ENCODE measurements at regions not wholly inside any gene's neighbourhood (a gene's known extent, or its start where the extent isn't known, plus 50 kb on each side); places are given as distances from the start of the nearest gene placed in this dataset.

DNA sequence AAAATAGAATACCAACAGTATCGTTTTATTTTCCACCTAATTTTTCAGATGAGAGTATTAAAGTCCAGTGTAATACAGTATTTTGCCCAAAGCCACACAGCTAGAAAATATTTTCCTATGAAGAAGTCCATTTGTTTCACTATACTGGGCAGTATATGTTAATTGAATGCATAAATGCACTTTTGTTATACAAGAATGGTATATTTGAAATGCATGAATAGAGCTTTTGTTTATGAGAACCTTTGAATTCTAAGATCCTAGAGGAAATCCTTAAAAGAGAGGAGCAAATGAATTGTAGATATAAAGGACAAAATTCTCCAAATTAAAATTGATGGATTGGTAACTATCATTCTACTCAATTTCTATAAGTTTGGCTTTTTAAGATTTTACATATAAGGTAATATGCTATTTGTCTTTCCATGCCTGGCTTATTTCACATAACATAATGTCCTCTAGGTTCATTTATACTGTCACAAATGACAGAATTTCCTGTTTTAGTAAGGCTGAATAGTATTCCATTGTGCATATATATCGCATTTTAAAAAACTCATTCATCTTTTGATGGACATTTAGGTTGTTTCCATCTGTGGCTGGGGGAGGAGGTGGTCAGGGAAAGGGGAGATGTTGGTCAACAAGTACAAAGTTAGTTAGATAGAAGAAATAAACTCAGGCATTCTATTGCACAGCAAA, 136.6 kb upstream of the DCN start:
- Histone ChIP-seq H3K4me1 (ENCODE audit: insufficient read depth, low read length) (no peaks in the 10 kb centered on the region), H3K36me3 (ENCODE audit: insufficient read depth, low read length) (no peaks in the 10 kb centered on the region), H3K4me3 (ENCODE audit: low read length in 2 of 2) (no peak overlapping the region), H3K9me3 (ENCODE audit: control insufficient read depth in 1 of 2, low read length in 2 of 2) (no peaks in the 10 kb centered on the region), H3K27ac (ENCODE audit: low read depth, low read length) (no peak overlapping the region), H3K27me3 (ENCODE audit: insufficient read depth, low read length) (no peaks in the 10 kb centered on the region)
- no peaks in the 10 kb centered on the region for H3K36me3 Mint-ChIP-seq
- no peak overlapping the region for H3K4me3 Mint-ChIP-seq
- peaks cover 0 to 4% (median 0%) of the 10 kb centered on the region in 8 donors for H3K9me3 Mint-ChIP-seq
- no peak overlapping the region for H3K27ac Mint-ChIP-seq
- peaks cover 0 to 2% (median 0%) of the 10 kb centered on the region in 4 donors for H3K4me1 Mint-ChIP-seq
- no peak for DNase-seq
- intact Hi-C loops (cut with micrococcal nuclease) = no loop called here
- POLR2A ChIA-PET (ENCODE audit: partially characterized antibody) = no interaction called here
- CTCF ChIA-PET (ENCODE audit: partially characterized antibody) = interaction anchor here (1.2 kb wide), 1 partner anchor 9 kb away, joined by 5 read pairs; no protein-coding TSS in a partner anchor
- H3K27me3 Mint-ChIP-seq = peaks cover 3 to 7% of the 10 kb centered on the region in 2 donors

DNA sequence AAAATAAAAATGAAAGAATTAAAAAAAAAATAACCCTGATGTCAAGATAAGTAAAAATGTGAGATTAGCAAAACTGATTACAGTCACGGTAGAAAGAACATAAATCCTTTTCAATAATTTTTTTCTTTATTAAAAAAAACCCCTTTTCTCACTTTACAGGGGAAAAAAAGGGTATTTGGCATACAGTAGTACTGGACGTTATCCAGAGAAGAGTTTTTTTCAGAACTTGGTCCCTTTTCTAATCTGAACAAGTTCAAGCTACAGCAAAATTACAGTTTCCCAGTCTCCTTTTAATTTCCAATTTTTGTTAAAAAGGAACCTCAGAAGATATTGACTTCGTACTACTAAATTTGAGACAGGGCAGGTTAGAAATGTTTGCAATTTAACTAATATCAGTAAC, 134.7 kb upstream of the DCN start:
- no peaks in the 10 kb centered on the region for H3K4me1 ChIP-seq (ENCODE audit: insufficient read depth, low read length)
- CTCF ChIA-PET (ENCODE audit: partially characterized antibody) = no interaction called here
- H3K36me3 Mint-ChIP-seq = no peaks in the 10 kb centered on the region
- H3K9me3 ChIP-seq (ENCODE audit: control insufficient read depth in 1 of 2, low read length in 2 of 2) = no peaks in the 10 kb centered on the region
- H3K4me3 Mint-ChIP-seq = no peak overlapping the region
- no peak overlapping the region for H3K27ac Mint-ChIP-seq
- no peak overlapping the region for H3K27ac ChIP-seq (ENCODE audit: low read depth, low read length)
- POLR2A ChIA-PET (ENCODE audit: partially characterized antibody) = no interaction called here
- H3K36me3 ChIP-seq (ENCODE audit: insufficient read depth, low read length) = no peaks in the 10 kb centered on the region
- no peaks in the 10 kb centered on the region for H3K27me3 ChIP-seq (ENCODE audit: insufficient read depth, low read length)
- H3K4me1 Mint-ChIP-seq = no peaks in the 10 kb centered on the region
- peaks cover 6 to 7% of the 10 kb centered on the region in 2 donors for H3K27me3 Mint-ChIP-seq
- intact Hi-C loops (cut with micrococcal nuclease) = no loop called here
- DNase-seq = no peak
- H3K4me3 ChIP-seq (ENCODE audit: low read length in 2 of 2) = no peak overlapping the region
- peaks cover 0 to 4% (median under 1%) of the 10 kb centered on the region in 8 donors for H3K9me3 Mint-ChIP-seq

DNA sequence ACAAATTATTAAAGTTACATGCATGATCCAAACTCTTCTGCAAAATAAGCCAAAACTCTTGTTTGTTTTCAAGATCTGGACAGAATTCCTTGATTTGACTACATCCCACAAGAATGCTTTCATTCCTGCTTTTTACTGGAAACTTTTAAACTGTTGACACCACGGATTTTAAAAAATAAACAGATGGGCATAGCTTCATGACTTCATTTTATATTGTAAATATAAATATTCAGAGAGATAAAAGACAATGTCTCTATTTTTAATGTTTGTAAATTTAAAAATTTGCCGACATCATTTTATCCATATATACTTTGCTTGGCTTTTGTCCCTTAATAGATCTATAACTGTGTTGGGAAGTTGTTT, 134.3 kb upstream of the DCN start:
- Histone ChIP-seq H3K27ac (ENCODE audit: low read depth, low read length) (no peak overlapping the region), H3K27me3 (ENCODE audit: insufficient read depth, low read length) (no peaks in the 10 kb centered on the region), H3K4me1 (ENCODE audit: insufficient read depth, low read length) (no peaks in the 10 kb centered on the region), H3K4me3 (ENCODE audit: low read length in 2 of 2) (no peak overlapping the region), H3K9me3 (ENCODE audit: control insufficient read depth in 1 of 2, low read length in 2 of 2) (no peaks in the 10 kb centered on the region), H3K36me3 (ENCODE audit: insufficient read depth, low read length) (no peaks in the 10 kb centered on the region)
- H3K4me1 Mint-ChIP-seq = no peaks in the 10 kb centered on the region
- no peak for DNase-seq
- peaks cover 0 to 4% (median under 1%) of the 10 kb centered on the region in 8 donors for H3K9me3 Mint-ChIP-seq
- H3K4me3 Mint-ChIP-seq = no peak overlapping the region
- H3K36me3 Mint-ChIP-seq = no peaks in the 10 kb centered on the region
- no peak overlapping the region for H3K27ac Mint-ChIP-seq
- H3K27me3 Mint-ChIP-seq = peaks cover 6 to 7% of the 10 kb centered on the region in 2 donors
- CTCF ChIA-PET (ENCODE audit: partially characterized antibody) = no interaction called here
- POLR2A ChIA-PET (ENCODE audit: partially characterized antibody) = no interaction called here
- intact Hi-C loops (cut with micrococcal nuclease) = no loop called here

DNA sequence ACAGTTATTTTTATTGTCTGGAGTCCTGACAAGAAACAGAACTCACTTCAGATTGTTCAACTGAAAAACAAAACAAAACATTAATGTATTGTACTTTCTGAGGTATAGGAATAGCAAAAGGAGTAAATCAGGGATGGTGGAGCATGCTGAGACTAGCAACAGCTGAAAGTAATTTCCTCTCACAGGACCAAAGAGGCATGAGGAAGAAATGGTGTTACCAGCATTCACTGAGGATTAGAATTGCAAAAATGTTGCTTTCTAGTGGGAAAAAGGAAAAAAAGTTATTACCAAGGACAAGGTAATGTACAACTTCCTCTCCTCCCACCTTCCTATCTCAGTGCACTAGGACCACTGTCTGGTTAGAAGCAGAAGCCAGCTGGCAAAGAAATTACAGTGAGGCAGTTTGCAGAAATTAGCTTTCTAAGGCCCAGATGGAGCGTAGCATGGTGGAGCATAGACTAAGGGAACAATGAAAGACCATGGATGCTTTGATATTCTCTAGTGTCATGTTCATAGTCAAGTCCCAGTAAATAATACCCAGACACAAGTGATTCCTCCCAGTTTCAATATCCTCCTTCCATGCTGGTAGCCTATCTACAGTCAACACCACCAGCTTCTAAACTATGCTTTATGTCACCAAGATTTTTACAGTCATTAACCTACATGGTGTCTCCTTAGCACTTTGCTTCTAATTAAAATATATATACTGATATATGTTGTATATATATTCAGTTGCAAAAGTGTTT, 133.7 kb upstream of the DCN start:
- ChIA-PET POLR2A (ENCODE audit: partially characterized antibody) (no interaction called here), CTCF (ENCODE audit: partially characterized antibody) (no interaction called here)
- no peaks in the 10 kb centered on the region for H3K36me3 Mint-ChIP-seq
- no peaks in the 10 kb centered on the region for H3K4me1 Mint-ChIP-seq
- H3K27me3 Mint-ChIP-seq = peaks cover 6 to 7% of the 10 kb centered on the region in 2 donors
- H3K27ac ChIP-seq (ENCODE audit: low read depth, low read length) = no peak overlapping the region
- no peak overlapping the region for H3K4me3 Mint-ChIP-seq
- intact Hi-C loops (cut with micrococcal nuclease) = no loop called here
- H3K27me3 ChIP-seq (ENCODE audit: insufficient read depth, low read length) = no peaks in the 10 kb centered on the region
- H3K9me3 ChIP-seq (ENCODE audit: control insufficient read depth in 1 of 2, low read length in 2 of 2) = no peaks in the 10 kb centered on the region
- no peak for DNase-seq
- H3K4me1 ChIP-seq (ENCODE audit: insufficient read depth, low read length) = no peaks in the 10 kb centered on the region
- H3K27ac Mint-ChIP-seq = no peak overlapping the region
- H3K9me3 Mint-ChIP-seq = peaks cover 0 to 4% (median under 1%) of the 10 kb centered on the region in 8 donors
- H3K36me3 ChIP-seq (ENCODE audit: insufficient read depth, low read length) = no peaks in the 10 kb centered on the region
- no peak overlapping the region for H3K4me3 ChIP-seq (ENCODE audit: low read length in 2 of 2)

DNA sequence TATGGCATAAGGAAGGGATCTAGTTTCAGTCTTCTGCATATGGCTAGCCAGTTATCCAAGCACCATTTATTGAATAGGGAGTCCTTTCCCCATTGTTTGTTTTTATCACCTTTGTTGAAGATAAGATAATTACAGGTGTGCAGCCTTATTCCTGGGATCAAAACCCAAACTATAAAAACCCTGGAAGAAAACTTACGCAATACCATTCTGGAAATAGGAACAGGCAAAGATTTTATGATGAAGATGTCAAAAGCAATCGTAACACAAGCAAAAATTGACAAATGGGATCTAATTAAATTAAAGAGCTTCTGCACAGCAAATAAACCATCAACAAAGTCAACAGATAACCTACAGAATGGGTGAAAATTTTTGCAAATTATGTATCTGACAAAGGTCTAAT, 128.5 kb upstream of the DCN start:
- H3K27ac Mint-ChIP-seq = no peak overlapping the region
- Histone ChIP-seq H3K27ac (ENCODE audit: low read depth, low read length) (no peak overlapping the region), H3K4me1 (ENCODE audit: insufficient read depth, low read length) (no peaks in the 10 kb centered on the region), H3K4me3 (ENCODE audit: low read length in 2 of 2) (no peak overlapping the region), H3K36me3 (ENCODE audit: insufficient read depth, low read length) (no peaks in the 10 kb centered on the region), H3K27me3 (ENCODE audit: insufficient read depth, low read length) (no peaks in the 10 kb centered on the region), H3K9me3 (ENCODE audit: control insufficient read depth in 1 of 2, low read length in 2 of 2) (no peaks in the 10 kb centered on the region)
- DNase-seq = no peak
- H3K4me1 Mint-ChIP-seq = no peaks in the 10 kb centered on the region
- H3K9me3 Mint-ChIP-seq = peaks cover 0 to 2% (median 0%) of the 10 kb centered on the region in 8 donors
- intact Hi-C loops (cut with micrococcal nuclease) = no loop called here
- no peak overlapping the region for H3K4me3 Mint-ChIP-seq
- peaks cover 3 to 6% of the 10 kb centered on the region in 2 donors for H3K27me3 Mint-ChIP-seq
- ChIA-PET CTCF (ENCODE audit: partially characterized antibody) (no interaction called here), POLR2A (ENCODE audit: partially characterized antibody) (no interaction called here)
- no peaks in the 10 kb centered on the region for H3K36me3 Mint-ChIP-seq

DNA sequence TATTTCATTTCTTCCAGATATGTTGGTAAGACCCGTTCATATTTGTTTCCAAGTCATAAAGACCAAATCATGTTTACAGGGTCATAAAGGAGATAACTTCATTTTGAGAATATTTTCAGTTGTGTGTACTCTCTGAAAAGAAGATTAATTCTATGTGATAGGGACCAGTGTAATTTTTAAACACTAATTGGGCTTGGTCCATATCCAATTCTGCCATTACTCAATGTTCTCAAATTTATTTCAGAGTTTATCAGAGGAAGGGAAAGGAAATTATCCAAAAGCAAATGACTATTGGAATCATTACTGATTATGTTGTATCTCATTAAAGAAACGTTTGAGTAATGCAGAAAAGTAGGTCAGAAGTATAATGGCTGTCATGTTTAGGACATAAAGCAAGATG, 126.8 kb upstream of the DCN start:
- H3K36me3 ChIP-seq (ENCODE audit: insufficient read depth, low read length) = no peaks in the 10 kb centered on the region
- no peaks in the 10 kb centered on the region for H3K27me3 ChIP-seq (ENCODE audit: insufficient read depth, low read length)
- POLR2A ChIA-PET (ENCODE audit: partially characterized antibody) = no interaction called here
- intact Hi-C loops (cut with micrococcal nuclease) = no loop called here
- no peaks in the 10 kb centered on the region for H3K36me3 Mint-ChIP-seq
- no peaks in the 10 kb centered on the region for H3K4me1 Mint-ChIP-seq
- no peak overlapping the region for H3K27ac Mint-ChIP-seq
- CTCF ChIA-PET (ENCODE audit: partially characterized antibody) = no interaction called here
- no peak for DNase-seq
- H3K27me3 Mint-ChIP-seq = peaks cover under 1 to 9% of the 10 kb centered on the region in 2 donors
- H3K9me3 ChIP-seq (ENCODE audit: control insufficient read depth in 1 of 2, low read length in 2 of 2) = no peaks in the 10 kb centered on the region
- H3K4me3 ChIP-seq (ENCODE audit: low read length in 2 of 2) = no peak overlapping the region
- H3K4me1 ChIP-seq (ENCODE audit: insufficient read depth, low read length) = no peaks in the 10 kb centered on the region
- H3K27ac ChIP-seq (ENCODE audit: low read depth, low read length) = no peak overlapping the region
- H3K9me3 Mint-ChIP-seq = peaks cover 0 to 2% (median 0%) of the 10 kb centered on the region in 8 donors
- H3K4me3 Mint-ChIP-seq = no peak overlapping the region

DNA sequence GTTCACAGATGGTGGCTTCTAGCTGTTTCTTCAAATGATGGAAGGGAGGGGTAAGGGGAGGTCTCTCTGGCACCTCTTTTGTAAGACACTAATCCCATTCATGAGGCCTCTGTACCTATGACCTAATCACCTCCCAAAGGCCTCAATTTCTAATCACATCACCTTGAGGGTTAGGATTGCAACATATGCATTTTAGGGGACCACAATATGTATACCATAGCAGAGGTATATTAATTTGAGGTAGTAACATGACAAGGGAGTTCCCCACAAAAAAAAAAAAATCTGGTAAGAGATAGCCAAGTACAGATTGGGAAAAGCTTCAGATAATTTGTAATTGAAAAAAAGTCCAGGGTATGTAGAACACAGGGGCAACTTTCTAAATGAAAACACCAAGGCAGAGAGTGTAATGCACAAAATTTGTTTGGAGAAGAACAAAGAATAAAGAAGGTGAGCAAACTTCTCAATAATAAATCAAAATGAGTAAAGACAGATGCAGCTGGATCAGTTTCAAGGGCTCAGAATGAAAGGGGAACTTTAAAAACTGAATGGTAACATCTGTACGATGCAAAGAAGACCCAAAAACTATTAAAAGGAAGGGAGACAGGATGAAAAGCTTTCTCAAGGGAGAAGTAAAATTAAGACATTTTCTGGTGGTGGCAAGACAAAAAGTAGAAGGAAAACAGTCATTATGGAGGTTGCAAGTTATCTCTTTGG, 125.5 kb upstream of the DCN start:
- no peak for DNase-seq
- H3K4me1 Mint-ChIP-seq = no peaks in the 10 kb centered on the region
- H3K36me3 ChIP-seq (ENCODE audit: insufficient read depth, low read length) = no peaks in the 10 kb centered on the region
- no peak overlapping the region for H3K4me3 Mint-ChIP-seq
- H3K27me3 ChIP-seq (ENCODE audit: insufficient read depth, low read length) = no peaks in the 10 kb centered on the region
- intact Hi-C loops (cut with micrococcal nuclease) = no loop called here
- no peak overlapping the region for H3K27ac ChIP-seq (ENCODE audit: low read depth, low read length)
- peaks cover 2 to 9% of the 10 kb centered on the region in 2 donors for H3K27me3 Mint-ChIP-seq
- H3K9me3 Mint-ChIP-seq = peaks cover 0 to 2% (median 0%) of the 10 kb centered on the region in 8 donors
- POLR2A ChIA-PET (ENCODE audit: partially characterized antibody) = no interaction called here
- H3K4me3 ChIP-seq (ENCODE audit: low read length in 2 of 2) = no peak overlapping the region
- H3K9me3 ChIP-seq (ENCODE audit: control insufficient read depth in 1 of 2, low read length in 2 of 2) = no peaks in the 10 kb centered on the region
- CTCF ChIA-PET (ENCODE audit: partially characterized antibody) = no interaction called here
- H3K4me1 ChIP-seq (ENCODE audit: insufficient read depth, low read length) = no peaks in the 10 kb centered on the region
- no peak overlapping the region for H3K27ac Mint-ChIP-seq
- H3K36me3 Mint-ChIP-seq = no peaks in the 10 kb centered on the region

All from CD4-positive, alpha-beta memory T cell (primary cell).